Esophagus muscularis mucosa (tissue), 3 donors: ENCODE measurements at regions not wholly inside any gene's neighbourhood (a gene's known extent, or its start where the extent isn't known, plus 50 kb on each side); places are given as distances from the start of the nearest gene placed in this dataset.

Source experiments
- CTCF ChIP-seq, 3 experiments: fragments of 200-600 bp in 2 of 3; fragments of 450-650 bp in 1 of 3; sonication (generic) in 2 of 3; IDR thresholded peaks; one replicate each; pipeline ENCODE4 v1.5.1; 2017 to 2019; ENCODE audit warnings: antibody characterized with exemption in 3 of 3, mild to moderate bottlenecking in 2 of 3, moderate library complexity in 1 of 3
- EP300 ChIP-seq: sonication (generic); formaldehyde crosslinking; IDR thresholded peaks from one replicate; pipeline ENCODE4 v1.6.1; 2017; ENCODE audit warnings: antibody characterized with exemption

GRCh38 chr10:57715233-57715632, 552.5 kb downstream of the IPMK start:
- no peak for TF ChIP-seq CTCF (IDR thresholded peaks at IDR 0.05)
- no peak for TF ChIP-seq EP300
